CD4-positive, CD25-positive, alpha-beta regulatory T cell (primary cell): ENCODE measurements at regions not wholly inside any gene's neighbourhood (a gene's known extent, or its start where the extent isn't known, plus 50 kb on each side); places are given as distances from the start of the nearest gene placed in this dataset.

Experiments used
- ATAC-seq, 2 donors: fragments of 150-1000 bp; cut with Tn5 transposase; one replicate each; pipeline ENCODE4 v1.10.0; 2021; ENCODE audit warnings: low read depth in 2 of 2, moderate number of reproducible peaks in 2 of 2, moderate library complexity in 1 of 2
- DNase-seq, 3 donors: peaks; one replicate each; pipeline versions ENCODE4 v3.0.0 to v3.0.0-alpha.2; 2012 to 2022; ENCODE audit warnings: mixed read lengths in 1 of 3
- H3K27ac ChIP-seq: one replicate; pipeline ENCODE4 v1.7.0; 2013; ENCODE audit warnings: mild to moderate bottlenecking, low read length; ENCODE audit not compliant: insufficient read depth, poor library complexity, severe bottlenecking
- H3K27me3 ChIP-seq: one replicate; pipeline ENCODE4 v1.7.0; 2013; ENCODE audit warnings: low read length; ENCODE audit not compliant: control insufficient read depth, insufficient read depth
- H3K36me3 ChIP-seq: one replicate; pipeline ENCODE4 v1.7.0; 2013; ENCODE audit warnings: mild to moderate bottlenecking, low read length, moderate library complexity; ENCODE audit not compliant: control insufficient read depth, insufficient read depth
- H3K4me1 ChIP-seq: 2 replicates; pipeline ENCODE4 v1.7.0; 2013; ENCODE audit warnings: mild to moderate bottlenecking, low read length; ENCODE audit not compliant: insufficient read depth, control insufficient read depth, poor library complexity, severe bottlenecking
- H3K4me3 ChIP-seq: one replicate; pipeline ENCODE4 v1.7.0; 2013; ENCODE audit warnings: low read depth, mild to moderate bottlenecking, low read length, moderate library complexity
- H3K9me3 ChIP-seq, 2 experiments: 1 replicate in 1 of 2; 2 replicates in 1 of 2; pipeline ENCODE4 v1.7.0; 2013; ENCODE audit warnings: low read length in 2 of 2, mild to moderate bottlenecking in 1 of 2, moderate library complexity in 1 of 2; ENCODE audit not compliant: control insufficient read depth in 2 of 2
- H3K27ac Mint-ChIP-seq, 3 donors: one replicate each; pipeline ENCODE4 v1.8.0; 2020 to 2022; ENCODE audit warnings: mild to moderate bottlenecking in 3 of 3, mixed read lengths in 3 of 3, moderate library complexity in 2 of 3
- H3K27me3 Mint-ChIP-seq: one replicate; pipeline ENCODE4 v1.8.0; 2022; ENCODE audit warnings: mild to moderate bottlenecking, mixed read lengths
- H3K36me3 Mint-ChIP-seq: one replicate; pipeline ENCODE4 v1.8.0; 2020; ENCODE audit warnings: mixed read lengths
- H3K4me1 Mint-ChIP-seq, 4 donors: one replicate each; pipeline ENCODE4 v1.8.0; 2020 to 2022; ENCODE audit warnings: mixed read lengths in 4 of 4, mild to moderate bottlenecking in 1 of 4
- H3K4me3 Mint-ChIP-seq, 4 donors: one replicate each; pipeline ENCODE4 v1.8.0; 2020 to 2022; ENCODE audit warnings: mild to moderate bottlenecking in 4 of 4, mixed read lengths in 4 of 4, moderate library complexity in 3 of 4
- H3K9me3 Mint-ChIP-seq, 7 donors: one replicate each; pipeline ENCODE4 v1.8.0; 2020 to 2022; ENCODE audit warnings: mixed read lengths in 7 of 7, mild to moderate bottlenecking in 3 of 7, moderate library complexity in 2 of 7

DNA sequence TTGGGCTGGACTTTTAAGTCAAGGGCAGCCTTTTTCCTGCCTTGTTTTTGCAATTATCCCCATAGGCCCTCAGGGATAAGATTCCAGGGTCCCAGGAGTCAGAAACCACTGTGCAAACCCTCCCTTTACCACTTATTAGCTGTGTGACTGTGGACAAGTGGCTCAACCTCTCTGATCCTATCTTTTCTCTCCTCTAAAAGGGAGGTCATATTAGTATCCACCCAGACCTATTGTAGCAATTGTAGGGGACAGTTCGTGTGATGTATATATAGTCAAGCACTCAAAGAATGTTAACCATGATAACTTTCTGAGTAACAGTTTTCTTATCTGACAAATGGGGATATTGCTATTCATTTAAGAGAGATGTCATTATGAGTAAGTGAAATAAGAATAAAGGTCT is 68.2 kb downstream of the IRX5 start:
- H3K27me3 Mint-ChIP-seq, result no peaks in the 10 kb centered on the region

DNA sequence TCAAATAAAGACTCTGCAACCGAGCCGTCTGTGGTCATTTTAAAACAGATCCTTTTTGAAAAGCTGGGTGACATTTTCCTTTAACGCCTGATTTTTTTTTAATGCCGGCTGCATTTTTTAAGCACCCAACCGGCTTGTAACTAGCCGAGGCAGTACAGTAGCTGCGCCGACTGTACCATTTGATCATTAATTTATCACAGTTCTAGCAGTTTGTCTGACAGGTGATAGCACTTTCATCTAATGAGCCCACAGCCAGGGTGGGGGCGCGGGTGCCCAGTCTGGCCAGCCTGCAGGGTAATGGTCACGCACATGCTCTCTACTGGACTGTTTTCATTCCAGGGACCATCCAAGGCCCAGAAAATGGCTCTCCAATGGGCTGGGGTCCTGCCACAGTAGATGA is 68.8 kb downstream of the IRX5 start:
- Histone ChIP-seq H3K27ac (no peak overlapping the region), H3K27me3 (no peaks in the 10 kb centered on the region), H3K9me3 (no peaks in the 10 kb centered on the region), H3K4me1 (no peaks in the 10 kb centered on the region), H3K4me3 (no peak overlapping the region), H3K36me3 (no peaks in the 10 kb centered on the region)
- Mint-ChIP-seq H3K27me3 (no peaks in the 10 kb centered on the region), H3K9me3 (no peaks in the 10 kb centered on the region), H3K4me1 (no peaks in the 10 kb centered on the region), H3K4me3 (no peak overlapping the region), H3K27ac (no peak overlapping the region), H3K36me3 (no peaks in the 10 kb centered on the region)
- no peak for ATAC-seq
- no peak for DNase-seq

More for the DNA sequence above, 68.2 kb downstream of the IRX5 start:
- no peaks in the 10 kb centered on the region for H3K4me1 Mint-ChIP-seq
- no peaks in the 10 kb centered on the region for H3K9me3 Mint-ChIP-seq
- no peak overlapping the region for H3K4me3 ChIP-seq
- DNase-seq (no peak), ATAC-seq (no peak)
- no peaks in the 10 kb centered on the region for H3K36me3 ChIP-seq
- no peaks in the 10 kb centered on the region for H3K27me3 ChIP-seq
- no peak overlapping the region for H3K4me3 Mint-ChIP-seq
- H3K27ac ChIP-seq, result no peak overlapping the region
- no peaks in the 10 kb centered on the region for H3K36me3 Mint-ChIP-seq
- no peak overlapping the region for H3K27ac Mint-ChIP-seq
- no peaks in the 10 kb centered on the region for H3K9me3 ChIP-seq
- H3K4me1 ChIP-seq, result no peaks in the 10 kb centered on the region

DNA sequence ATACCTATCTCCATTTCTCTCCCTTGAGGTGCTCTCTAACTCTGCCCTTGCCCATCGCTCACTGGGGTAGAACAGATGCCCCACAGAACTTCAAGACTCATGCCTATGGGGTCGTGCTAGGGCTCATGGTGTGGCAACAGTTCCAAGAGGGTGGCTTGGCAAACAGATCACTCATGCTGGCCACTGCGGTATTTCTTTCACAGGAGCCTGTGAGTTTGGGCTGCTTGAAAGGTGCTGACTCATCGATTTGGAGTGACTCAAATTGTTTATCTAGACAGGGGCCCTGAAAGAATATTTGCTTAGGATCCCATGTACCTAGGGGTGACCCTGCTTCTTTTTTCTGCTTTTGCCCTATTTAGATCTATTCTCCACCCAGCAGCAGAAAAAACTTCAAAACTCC is 69.9 kb downstream of the IRX5 start:
- peaks cover 0 to 1% (median 0%) of the 10 kb centered on the region in 7 donors for H3K9me3 Mint-ChIP-seq

DNA sequence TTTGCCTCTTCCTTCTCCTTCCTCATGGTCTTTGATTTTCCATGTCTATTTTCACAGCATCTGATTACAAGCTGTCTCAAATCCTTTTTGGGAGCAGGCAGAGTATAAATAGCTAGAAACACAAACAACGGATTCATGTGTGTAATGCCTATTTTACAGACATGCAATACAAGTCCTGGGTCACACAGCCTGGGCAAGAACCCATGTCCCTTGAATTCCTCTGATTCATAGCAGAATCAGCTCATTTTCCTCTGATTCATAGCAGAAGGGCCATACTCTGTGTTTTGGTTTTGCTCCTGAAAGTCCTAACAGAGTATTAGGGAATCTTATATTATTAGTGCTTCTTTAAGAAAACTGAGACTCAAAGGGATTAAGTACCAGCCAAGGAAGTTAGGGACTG is 71.3 kb downstream of the IRX5 start:
- Histone ChIP-seq H3K9me3 (no peaks in the 10 kb centered on the region), H3K36me3 (no peaks in the 10 kb centered on the region), H3K4me3 (no peak overlapping the region), H3K27me3 (no peaks in the 10 kb centered on the region), H3K27ac (no peak overlapping the region), H3K4me1 (no peaks in the 10 kb centered on the region)
- H3K9me3 Mint-ChIP-seq, result peaks cover 0 to 1% (median 0%) of the 10 kb centered on the region in 7 donors
- DNase-seq (no peak), ATAC-seq (no peak)
- no peak overlapping the region for H3K4me3 Mint-ChIP-seq
- no peaks in the 10 kb centered on the region for H3K36me3 Mint-ChIP-seq
- H3K27me3 Mint-ChIP-seq, result no peaks in the 10 kb centered on the region
- H3K4me1 Mint-ChIP-seq, result no peaks in the 10 kb centered on the region
- H3K27ac Mint-ChIP-seq, result no peak overlapping the region

More for the DNA sequence above, 69.9 kb downstream of the IRX5 start:
- DNase-seq (no peak), ATAC-seq (no peak)
- H3K27me3 Mint-ChIP-seq, result no peaks in the 10 kb centered on the region
- no peak overlapping the region for H3K27ac Mint-ChIP-seq
- H3K36me3 Mint-ChIP-seq, result no peaks in the 10 kb centered on the region
- no peak overlapping the region for H3K27ac ChIP-seq
- no peak overlapping the region for H3K4me3 Mint-ChIP-seq
- no peaks in the 10 kb centered on the region for H3K36me3 ChIP-seq
- H3K27me3 ChIP-seq, result no peaks in the 10 kb centered on the region
- H3K4me1 Mint-ChIP-seq, result no peaks in the 10 kb centered on the region
- H3K9me3 ChIP-seq, result no peaks in the 10 kb centered on the region
- no peaks in the 10 kb centered on the region for H3K4me1 ChIP-seq
- no peak overlapping the region for H3K4me3 ChIP-seq

DNA sequence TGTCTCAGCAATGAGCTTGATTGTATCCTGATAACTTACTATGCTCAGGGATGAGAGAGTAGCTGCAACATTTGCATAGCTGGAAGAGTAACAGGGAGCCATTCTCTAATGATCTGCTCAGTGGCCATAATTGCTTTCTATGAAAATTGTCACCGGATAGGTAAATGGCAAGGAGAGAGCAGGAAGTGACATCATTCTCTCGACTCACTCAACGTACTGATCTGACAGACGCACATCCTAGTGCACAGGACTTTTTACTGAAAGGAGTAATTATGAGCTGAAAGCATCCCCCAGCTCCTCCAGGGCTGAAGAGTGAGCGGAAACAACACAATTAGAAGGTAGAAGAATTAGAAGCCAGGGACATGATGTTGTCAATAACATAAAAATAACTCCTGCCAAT is 71.8 kb downstream of the IRX5 start:
- H3K9me3 Mint-ChIP-seq, result peaks cover 0 to 1% (median 0%) of the 10 kb centered on the region in 7 donors
- H3K4me1 ChIP-seq, result no peaks in the 10 kb centered on the region
- no peak overlapping the region for H3K4me3 ChIP-seq
- no peaks in the 10 kb centered on the region for H3K4me1 Mint-ChIP-seq
- H3K27me3 ChIP-seq, result no peaks in the 10 kb centered on the region
- DNase-seq, result no peak
- no peaks in the 10 kb centered on the region for H3K36me3 ChIP-seq
- no peak overlapping the region for H3K27ac Mint-ChIP-seq
- no peak overlapping the region for H3K4me3 Mint-ChIP-seq
- H3K27ac ChIP-seq, result no peak overlapping the region
- no peaks in the 10 kb centered on the region for H3K36me3 Mint-ChIP-seq
- no peaks in the 10 kb centered on the region for H3K27me3 Mint-ChIP-seq
- no peak for ATAC-seq
- no peaks in the 10 kb centered on the region for H3K9me3 ChIP-seq

DNA sequence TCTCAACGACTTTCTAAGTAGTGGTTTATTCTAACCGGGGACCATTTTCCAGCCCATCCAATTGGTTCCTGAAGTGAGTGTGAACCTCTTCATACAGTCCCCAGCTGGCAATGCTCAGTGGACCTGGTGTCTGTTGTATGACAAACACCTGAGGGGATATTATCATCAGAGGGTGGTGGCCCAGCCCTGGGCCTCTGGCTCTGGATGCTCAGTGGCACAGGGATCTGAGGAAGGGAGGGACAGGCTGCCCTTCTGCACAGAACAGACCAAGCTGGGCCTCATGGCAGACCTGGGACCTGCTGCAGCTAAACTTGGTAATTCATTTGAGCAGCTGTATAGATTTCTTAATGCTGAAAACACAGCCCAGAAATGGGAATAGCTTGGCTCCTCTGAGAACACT is 72.6 kb downstream of the IRX5 start:
- H3K4me3 ChIP-seq, result no peak overlapping the region
- no peaks in the 10 kb centered on the region for H3K9me3 ChIP-seq
- H3K27ac Mint-ChIP-seq, result no peak overlapping the region
- no peaks in the 10 kb centered on the region for H3K36me3 Mint-ChIP-seq
- H3K27me3 ChIP-seq, result no peaks in the 10 kb centered on the region
- no peaks in the 10 kb centered on the region for H3K4me1 ChIP-seq
- H3K36me3 ChIP-seq, result no peaks in the 10 kb centered on the region
- no peak overlapping the region for H3K4me3 Mint-ChIP-seq
- no peaks in the 10 kb centered on the region for H3K27me3 Mint-ChIP-seq
- no peak for ATAC-seq
- no peaks in the 10 kb centered on the region for H3K4me1 Mint-ChIP-seq
- DNase-seq, result no peak
- H3K27ac ChIP-seq, result no peak overlapping the region
- H3K9me3 Mint-ChIP-seq, result peaks cover 0 to 1% (median 0%) of the 10 kb centered on the region in 7 donors

DNA sequence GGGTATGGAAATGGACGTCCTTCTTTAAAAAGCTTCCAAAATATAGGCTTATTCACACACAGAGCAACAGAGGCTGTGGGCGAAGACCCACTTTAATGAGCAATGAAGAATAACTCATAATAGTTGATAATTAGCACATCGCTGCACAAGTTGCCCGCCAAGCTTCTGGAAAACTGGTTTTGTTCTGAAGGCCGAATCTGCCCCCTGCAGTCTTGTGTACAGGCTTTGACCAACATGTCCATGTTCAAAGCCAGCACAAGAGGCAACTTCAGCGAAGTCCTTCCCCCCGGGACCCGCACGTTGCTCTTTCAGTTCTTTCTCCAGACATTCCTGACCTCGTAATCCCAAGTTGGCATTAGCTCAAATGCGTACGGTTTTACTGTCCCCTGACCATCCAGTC is 73.3 kb downstream of the IRX5 start:
- H3K36me3 Mint-ChIP-seq, result no peaks in the 10 kb centered on the region
- Histone ChIP-seq H3K4me3 (no peak overlapping the region), H3K4me1 (no peaks in the 10 kb centered on the region), H3K27ac (no peak overlapping the region), H3K9me3 (no peaks in the 10 kb centered on the region), H3K36me3 (no peaks in the 10 kb centered on the region), H3K27me3 (no peaks in the 10 kb centered on the region)
- DNase-seq (no peak), ATAC-seq (no peak)
- no peak overlapping the region for H3K27ac Mint-ChIP-seq
- H3K27me3 Mint-ChIP-seq, result no peaks in the 10 kb centered on the region
- no peaks in the 10 kb centered on the region for H3K4me1 Mint-ChIP-seq
- no peak overlapping the region for H3K4me3 Mint-ChIP-seq
- H3K9me3 Mint-ChIP-seq, result peaks cover 0 to 1% (median 0%) of the 10 kb centered on the region in 7 donors

DNA sequence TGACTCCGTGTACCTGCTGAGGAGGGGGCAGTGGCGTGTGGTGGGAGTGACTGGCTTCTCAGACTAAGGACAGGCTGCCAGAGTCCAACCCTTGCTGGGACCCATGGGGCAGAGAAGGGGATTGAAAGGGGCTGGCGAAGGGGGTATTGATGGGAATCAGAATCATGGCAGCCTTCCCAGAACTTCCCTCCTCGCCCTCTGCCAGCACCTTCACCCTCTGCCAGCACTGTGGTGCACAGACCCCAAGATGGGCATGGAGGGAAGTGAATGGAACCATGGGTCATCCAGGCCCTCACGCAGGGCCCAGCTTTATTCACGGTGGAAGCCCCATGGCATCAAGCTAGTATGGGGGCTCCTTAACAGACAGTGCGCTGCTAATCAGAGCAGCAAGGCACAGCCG is 76.8 kb downstream of the IRX5 start:
- H3K4me3 ChIP-seq, result no peak overlapping the region
- Mint-ChIP-seq H3K27me3 (no peaks in the 10 kb centered on the region), H3K27ac (no peak overlapping the region), H3K4me1 (no peaks in the 10 kb centered on the region), H3K9me3 (peaks cover 0 to 1% (median 0%) of the 10 kb centered on the region in 7 donors), H3K36me3 (no peaks in the 10 kb centered on the region), H3K4me3 (no peak overlapping the region)
- no peaks in the 10 kb centered on the region for H3K27me3 ChIP-seq
- ATAC-seq, result no peak
- H3K9me3 ChIP-seq, result no peaks in the 10 kb centered on the region
- no peaks in the 10 kb centered on the region for H3K4me1 ChIP-seq
- DNase-seq, result no peak
- no peaks in the 10 kb centered on the region for H3K36me3 ChIP-seq
- no peak overlapping the region for H3K27ac ChIP-seq
